Ishikawa (cell line): ENCODE measurements at regions not wholly inside any gene's neighbourhood (a gene's known extent, or its start where the extent isn't known, plus 50 kb on each side); places are given as distances from the start of the nearest gene placed in this dataset.

Experiments used
- CEBPB ChIP-seq: IDR thresholded peaks from 2 replicates; pipeline ENCODE4 v1.6.1; 2012
- CREB1 ChIP-seq: IDR thresholded peaks from 2 replicates; pipeline ENCODE4 v1.6.1; 2012; ENCODE audit warnings: low read depth
- EP300 ChIP-seq: IDR thresholded peaks from 2 replicates; pipeline ENCODE4 v1.6.1; 2012; ENCODE audit warnings: borderline replicate concordance
- RAD21 ChIP-seq: IDR thresholded peaks from 2 replicates; pipeline ENCODE4 v1.6.1; 2012; ENCODE audit warnings: low read depth
- TCF12 ChIP-seq: IDR thresholded peaks from 2 replicates; pipeline ENCODE4 v1.6.1; 2012; ENCODE audit warnings: low read depth
- TF ChIP-seq, protein P1 (sequence below): IDR thresholded peaks from 2 replicates; pipeline ENCODE4 v1.6.1; 2012; ENCODE audit warnings: low read depth, mild to moderate bottlenecking

GRCh38 chr11:15875393-15875792, 481.0 kb downstream of the SOX6 start:
- TF ChIP-seq, protein P1, sequence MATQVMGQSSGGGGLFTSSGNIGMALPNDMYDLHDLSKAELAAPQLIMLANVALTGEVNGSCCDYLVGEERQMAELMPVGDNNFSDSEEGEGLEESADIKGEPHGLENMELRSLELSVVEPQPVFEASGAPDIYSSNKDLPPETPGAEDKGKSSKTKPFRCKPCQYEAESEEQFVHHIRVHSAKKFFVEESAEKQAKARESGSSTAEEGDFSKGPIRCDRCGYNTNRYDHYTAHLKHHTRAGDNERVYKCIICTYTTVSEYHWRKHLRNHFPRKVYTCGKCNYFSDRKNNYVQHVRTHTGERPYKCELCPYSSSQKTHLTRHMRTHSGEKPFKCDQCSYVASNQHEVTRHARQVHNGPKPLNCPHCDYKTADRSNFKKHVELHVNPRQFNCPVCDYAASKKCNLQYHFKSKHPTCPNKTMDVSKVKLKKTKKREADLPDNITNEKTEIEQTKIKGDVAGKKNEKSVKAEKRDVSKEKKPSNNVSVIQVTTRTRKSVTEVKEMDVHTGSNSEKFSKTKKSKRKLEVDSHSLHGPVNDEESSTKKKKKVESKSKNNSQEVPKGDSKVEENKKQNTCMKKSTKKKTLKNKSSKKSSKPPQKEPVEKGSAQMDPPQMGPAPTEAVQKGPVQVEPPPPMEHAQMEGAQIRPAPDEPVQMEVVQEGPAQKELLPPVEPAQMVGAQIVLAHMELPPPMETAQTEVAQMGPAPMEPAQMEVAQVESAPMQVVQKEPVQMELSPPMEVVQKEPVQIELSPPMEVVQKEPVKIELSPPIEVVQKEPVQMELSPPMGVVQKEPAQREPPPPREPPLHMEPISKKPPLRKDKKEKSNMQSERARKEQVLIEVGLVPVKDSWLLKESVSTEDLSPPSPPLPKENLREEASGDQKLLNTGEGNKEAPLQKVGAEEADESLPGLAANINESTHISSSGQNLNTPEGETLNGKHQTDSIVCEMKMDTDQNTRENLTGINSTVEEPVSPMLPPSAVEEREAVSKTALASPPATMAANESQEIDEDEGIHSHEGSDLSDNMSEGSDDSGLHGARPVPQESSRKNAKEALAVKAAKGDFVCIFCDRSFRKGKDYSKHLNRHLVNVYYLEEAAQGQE: no peak
- no peak for TF ChIP-seq TCF12
- no peak for TF ChIP-seq RAD21
- TF ChIP-seq EP300: no peak
- no peak for TF ChIP-seq CREB1
- TF ChIP-seq CEBPB: no peak
